ENCODE measurements at regions not wholly inside any gene's neighbourhood (a gene's known extent, or its start where the extent isn't known, plus 50 kb on each side); places are given as distances from the start of the nearest gene placed in this dataset.
"Not testable (repeated sequence)": the region's sequence is repeated elsewhere in the genome, so short reads cannot be mapped to it uniquely, and the experiment has no call there.

DNA sequence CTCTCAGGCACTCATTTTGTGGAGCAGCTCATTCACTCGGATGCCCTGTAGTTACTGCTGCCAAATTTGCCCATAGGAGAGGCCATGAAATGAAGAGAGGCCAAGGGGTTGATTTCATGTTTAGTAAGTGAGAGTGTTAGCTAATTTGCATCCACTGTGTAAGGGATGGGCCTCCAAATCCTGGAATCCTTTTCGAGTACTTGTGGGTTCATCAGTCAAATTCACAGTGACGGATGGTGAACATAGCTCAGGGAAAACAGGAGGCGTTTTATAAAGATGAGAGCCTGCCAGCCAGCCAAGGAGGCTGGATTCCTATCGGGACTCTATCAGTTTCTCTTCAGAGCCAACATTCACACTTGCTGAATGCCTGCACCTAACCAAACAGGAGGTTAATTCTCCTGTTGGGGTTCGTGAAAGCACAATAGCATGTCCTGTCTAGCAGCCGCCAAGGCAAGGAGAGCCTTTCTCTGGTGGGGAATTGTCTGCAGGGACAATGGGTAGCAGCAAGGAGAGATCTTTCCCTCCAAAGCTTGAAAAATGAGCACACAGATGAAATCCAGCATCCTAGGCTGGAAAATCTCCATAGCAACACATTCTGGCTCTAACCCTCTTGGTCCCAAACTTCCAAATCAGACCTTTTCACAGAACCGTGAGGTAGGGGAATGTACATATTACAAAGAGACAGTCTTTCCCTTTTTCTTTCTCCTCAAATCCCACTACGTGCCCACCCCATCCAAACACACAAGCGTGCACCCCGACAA is 231.4 kb upstream of the ECI2 start:
- DNase-seq: no peak

- no peak for DNase-seq
Observed at GRCh38 chr6:4365686-4366085, 230.3 kb upstream of the ECI2 start.

DNA sequence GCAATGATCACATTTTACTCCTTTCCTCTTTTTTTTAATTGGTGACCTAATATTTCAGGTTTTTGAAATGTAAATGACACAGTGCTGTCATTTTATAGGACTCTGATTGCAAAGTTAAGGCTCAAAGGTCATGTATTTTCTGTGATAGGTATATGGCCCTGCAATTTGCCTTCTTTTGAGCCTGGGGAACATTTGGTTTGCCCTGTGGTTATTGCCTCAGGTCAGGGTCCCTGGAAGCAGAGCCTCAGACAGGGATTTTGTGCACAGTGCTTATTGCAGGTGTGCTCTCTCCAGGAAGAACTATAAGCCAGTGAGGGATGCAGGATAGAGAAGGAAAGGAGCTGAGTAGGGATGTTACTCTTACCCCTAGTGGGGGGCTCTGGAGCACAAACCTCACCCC is 229.3 kb upstream of the ECI2 start:
- DNase-seq: no peak

DNA sequence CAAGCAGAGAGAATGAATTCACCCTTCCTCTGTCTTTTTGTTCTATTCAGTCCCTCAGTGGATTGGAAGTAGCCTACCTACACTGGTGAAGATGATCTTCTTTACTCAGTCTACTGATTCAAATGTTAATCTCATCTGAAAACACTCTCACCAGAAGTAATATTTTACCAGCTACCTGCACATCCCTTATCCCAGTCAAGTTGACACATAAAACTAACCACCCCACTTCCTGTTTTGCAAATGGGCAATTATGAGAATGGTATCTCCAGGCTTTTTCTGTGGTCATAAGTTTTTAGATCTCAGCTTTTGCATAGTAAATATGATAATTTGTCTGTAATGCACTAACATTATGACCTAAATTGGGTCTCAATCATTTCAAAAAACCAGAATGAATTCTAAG is 228.8 kb upstream of the ECI2 start:
- no peak for DNase-seq

DNA sequence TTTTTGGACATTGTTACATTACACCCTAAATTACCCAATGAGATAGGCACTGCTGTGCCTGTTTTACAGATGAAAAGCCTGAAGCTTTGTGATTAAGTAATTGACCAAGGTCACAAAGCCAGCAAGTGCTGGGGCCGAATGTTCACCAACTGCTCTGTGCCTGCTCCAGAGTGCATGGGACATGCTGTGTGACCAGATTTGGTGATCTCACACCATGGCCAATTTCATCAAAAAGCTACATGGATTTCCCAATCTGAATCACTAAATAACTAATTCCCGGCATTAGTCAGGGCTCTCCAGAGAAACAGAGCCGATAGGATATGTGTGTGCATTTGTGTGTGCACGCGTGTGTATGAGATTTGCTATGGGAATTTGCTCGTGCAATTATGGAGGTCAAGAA is 228.3 kb upstream of the ECI2 start:
- no peak for DNase-seq

GRCh38 chr6:4362326-4362725 is 227.0 kb upstream of the ECI2 start:
- no peak for DNase-seq

GRCh38 chr6:4360920-4361319 is 225.5 kb upstream of the ECI2 start:
- DNase-seq: no peak

GRCh38 chr6:4359108-4359730 is 223.8 kb upstream of the ECI2 start:
- no peak for DNase-seq

- no peak for DNase-seq
Observed at GRCh38 chr6:4358414-4359107, 223.2 kb upstream of the ECI2 start.

GRCh38 chr6:4357660-4358152 is 222.3 kb upstream of the ECI2 start:
- not testable (repeated sequence) for DNase-seq

GRCh38 chr6:4356899-4357659 is 221.7 kb upstream of the ECI2 start:
- no peak for DNase-seq

DNA sequence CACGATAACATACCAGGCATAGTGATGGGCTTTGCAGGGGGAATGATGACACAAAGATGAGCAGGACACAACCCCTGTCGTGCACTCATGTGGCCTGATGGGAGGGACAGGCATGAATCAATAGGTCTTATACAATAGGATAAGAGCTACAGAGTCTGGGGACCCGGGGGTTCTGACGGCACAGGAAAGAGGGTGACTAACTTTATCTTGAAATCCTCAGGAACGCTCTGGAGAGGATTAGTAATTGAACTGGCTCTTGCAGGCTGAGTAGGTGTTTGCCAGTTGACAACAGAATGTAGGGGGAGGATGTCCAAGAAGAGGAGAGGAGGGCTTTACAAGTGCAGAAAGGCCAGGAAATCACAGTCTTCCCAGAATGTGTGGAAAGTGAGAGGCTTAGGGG is 219.9 kb upstream of the ECI2 start:
- DNase-seq: no peak

DNA sequence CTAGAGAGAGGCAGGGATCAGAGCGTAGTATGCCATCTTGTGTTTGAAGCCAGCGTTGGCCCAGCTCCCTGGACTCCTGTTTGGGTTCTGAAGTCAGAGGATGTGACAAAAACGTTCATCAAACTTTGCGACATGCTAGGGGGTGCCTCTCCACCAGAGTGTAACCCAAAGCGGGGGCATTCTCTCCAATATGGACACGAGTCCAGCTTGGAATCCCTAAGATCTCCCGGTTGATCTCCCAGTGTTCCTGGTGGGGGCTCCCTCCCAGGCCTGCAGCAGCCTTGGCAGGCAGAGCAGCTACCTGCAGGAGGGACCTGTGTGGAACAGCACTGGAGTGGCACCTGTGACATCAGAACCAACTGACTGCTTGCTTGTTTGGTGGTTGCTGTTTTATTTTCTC is 218.8 kb upstream of the ECI2 start:
- DNase-seq: no peak

- DNase-seq: no peak
Observed at GRCh38 chr6:4352731-4353130, 217.4 kb upstream of the ECI2 start.

GRCh38 chr6:4352322-4352669 is 216.9 kb upstream of the ECI2 start:
- no peak for DNase-seq

DNA sequence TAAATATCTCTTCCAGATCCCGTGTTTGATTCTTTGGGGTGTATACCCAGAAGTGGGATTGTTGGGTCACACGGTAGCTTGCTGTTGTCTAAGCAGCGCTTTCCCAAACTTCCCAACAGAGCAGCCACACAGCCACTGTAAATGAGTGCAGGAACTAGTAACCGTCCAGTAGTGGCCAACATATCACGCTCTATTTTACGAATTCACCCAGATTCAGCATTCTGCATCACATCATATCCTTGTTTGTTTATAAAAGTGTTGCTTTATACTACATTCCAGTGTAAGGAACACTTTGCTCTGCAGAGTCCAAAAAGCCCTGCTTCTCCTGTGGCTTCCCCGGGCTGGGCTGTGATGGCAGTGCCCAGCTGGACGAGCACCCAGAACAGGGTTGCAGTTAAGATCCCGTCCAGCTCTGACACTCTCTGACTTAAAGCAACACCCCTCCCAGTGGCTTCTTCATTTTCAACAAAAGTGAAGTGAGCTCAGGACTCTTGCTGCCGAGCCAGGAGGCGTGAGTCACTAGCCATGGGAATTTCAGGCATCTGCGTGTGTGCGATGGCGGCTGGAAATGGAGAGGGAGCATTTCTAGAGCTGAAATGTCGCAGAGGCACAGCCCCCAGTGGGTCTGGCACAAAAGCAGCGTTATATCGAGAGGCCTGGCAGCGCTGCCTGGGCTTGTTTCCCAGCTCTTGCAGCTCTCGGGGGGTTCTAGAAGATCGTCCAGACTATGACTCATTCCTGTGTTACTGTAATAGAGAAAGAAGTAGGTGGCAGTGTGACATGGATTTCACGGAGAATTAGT is 216.3 kb upstream of the ECI2 start:
- no peak for DNase-seq

DNA sequence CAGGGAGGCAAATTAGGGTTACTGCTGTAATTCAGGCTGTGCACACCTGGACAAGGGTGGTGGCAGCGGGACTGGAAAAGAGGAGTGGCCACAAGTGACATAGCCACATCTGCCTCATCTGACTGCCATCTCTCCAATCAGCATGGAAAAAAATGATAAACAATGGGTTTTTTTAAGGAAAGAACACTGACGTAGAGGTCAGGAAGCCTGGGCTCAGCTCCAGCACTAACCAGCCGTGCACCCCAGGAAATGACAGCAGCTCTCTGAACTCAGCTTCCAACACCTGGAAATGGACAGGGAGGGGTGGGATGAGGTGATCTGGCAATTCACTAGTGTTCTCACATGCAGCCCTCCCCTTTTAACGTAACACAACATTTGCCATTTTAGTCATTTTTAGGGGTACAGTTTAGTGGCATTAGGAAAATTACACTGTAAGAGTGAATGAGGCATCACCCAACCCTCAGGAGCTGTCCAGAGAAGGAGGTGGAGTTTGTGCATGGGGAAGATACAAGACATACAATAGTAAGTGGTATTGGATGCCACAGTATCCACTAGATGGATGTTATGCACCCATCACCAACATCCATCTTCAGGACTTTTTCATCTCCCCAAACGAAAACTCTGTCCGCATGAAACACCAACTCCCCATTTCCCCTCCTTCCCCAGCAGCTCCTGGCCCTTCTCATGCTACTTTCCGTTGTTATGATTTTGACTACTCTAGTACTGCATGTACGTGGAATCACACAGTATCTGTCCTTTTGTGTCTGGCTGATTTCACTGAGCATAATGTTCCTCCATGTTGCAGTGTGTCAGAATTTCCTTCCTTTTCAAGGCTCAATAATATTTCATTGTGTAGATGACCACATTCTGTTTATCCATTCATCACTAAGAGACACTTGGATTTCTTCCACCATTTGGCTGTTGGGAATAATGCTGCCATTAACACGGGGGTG is 215.5 kb upstream of the ECI2 start:
- no peak for DNase-seq

- DNase-seq: no peak
Observed at GRCh38 chr6:4349931-4350330, 214.6 kb upstream of the ECI2 start.

- DNase-seq: no peak
Observed at GRCh38 chr6:4349323-4349722, 213.9 kb upstream of the ECI2 start.

GRCh38 chr6:4348462-4349112 is 213.2 kb upstream of the ECI2 start:
- no peak for DNase-seq

DNA sequence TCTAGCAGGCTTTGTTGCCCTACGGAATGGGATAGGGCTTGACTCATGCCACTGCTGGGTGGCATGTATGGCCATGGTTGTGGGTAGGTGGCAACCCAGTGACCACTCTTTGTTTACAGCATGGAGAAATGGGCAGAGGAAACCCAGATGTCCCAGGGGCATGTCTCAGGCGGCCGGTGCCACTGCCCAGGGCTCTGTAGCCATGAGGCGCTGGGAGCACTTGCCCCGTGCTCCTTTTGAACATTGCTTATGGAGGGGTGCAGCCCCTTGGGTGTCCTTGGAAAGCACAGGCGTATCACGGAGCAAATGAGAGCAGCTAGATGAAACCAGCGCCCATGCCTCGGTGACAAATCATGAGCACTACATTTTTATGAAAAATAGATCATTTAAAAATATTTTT is 212.5 kb upstream of the ECI2 start:
- DNase-seq: no peak

Data from activated effector memory CD4-positive, alpha-beta T cell treated with Interleukin-2 at 50 U/mL for 16 hours (primary cell).